GM12891 (cell line): ENCODE measurements at regions not wholly inside any gene's neighbourhood (a gene's known extent, or its start where the extent isn't known, plus 50 kb on each side); places are given as distances from the start of the nearest gene placed in this dataset.

Experiments used
- PAX5 ChIP-seq: IDR thresholded peaks from 2 replicates; pipeline ENCODE4 v1.6.1; 2011; ENCODE audit warnings: low read length, moderate library complexity, mild to moderate bottlenecking; ENCODE audit not compliant: insufficient read depth, severe bottlenecking
- POLR2A ChIP-seq: IDR thresholded peaks from 2 replicates; pipeline ENCODE4 v1.6.1; 2011; ENCODE audit warnings: low read depth, low read length, control low read depth
- POLR2AphosphoS5 ChIP-seq: IDR thresholded peaks from 2 replicates; pipeline ENCODE4 v1.6.1; 2011; ENCODE audit warnings: low read depth, low read length, control low read depth
- POU2F2 ChIP-seq: IDR thresholded peaks from 2 replicates; pipeline ENCODE4 v1.6.1; 2011; ENCODE audit warnings: low read depth, mild to moderate bottlenecking, control low read depth, low read length, moderate library complexity
- TAF1 ChIP-seq: IDR thresholded peaks from 2 replicates; pipeline ENCODE4 v1.6.1; 2011; ENCODE audit warnings: low read depth, low read length, control low read depth

- no peak for TF ChIP-seq POLR2A
- no peak for TF ChIP-seq TAF1
- TF ChIP-seq POU2F2: no peak
- TF ChIP-seq POLR2AphosphoS5: no peak
- TF ChIP-seq PAX5: no peak
Observed at GRCh38 chr9:87236546-87236945, 261.1 kb upstream of the DAPK1 start.
